Colonic mucosa (tissue), 4 donors: ENCODE measurements at regions not wholly inside any gene's neighbourhood (a gene's known extent, or its start where the extent isn't known, plus 50 kb on each side); places are given as distances from the start of the nearest gene placed in this dataset.
"Not testable (repeated sequence)": the region's sequence is repeated elsewhere in the genome, so short reads cannot be mapped to it uniquely, and the experiment has no call there.

Experiments used
- DNase-seq: peaks from one replicate; pipeline ENCODE4 v3.0.0-alpha.2; 2020
- H3K27ac ChIP-seq: fragments of 200-600 bp; one replicate; pipeline ENCODE4 v1.8.0; 2021
- H3K27me3 ChIP-seq: fragments of 200-600 bp; one replicate; pipeline ENCODE4 v1.8.0; 2021
- H3K36me3 ChIP-seq: fragments of 200-600 bp; one replicate; pipeline ENCODE4 v1.8.0; 2021
- H3K4me1 ChIP-seq: fragments of 200-600 bp; one replicate; pipeline ENCODE4 v1.8.0; 2021; ENCODE audit warnings: mild to moderate bottlenecking
- H3K4me3 ChIP-seq: fragments of 200-600 bp; one replicate; pipeline ENCODE4 v1.8.0; 2021
- H3K9ac ChIP-seq, 2 donors: one replicate each; pipeline ENCODE4 v1.7.0; 2013; ENCODE audit warnings: control low read depth in 2 of 2, low read depth in 2 of 2, low read length in 2 of 2
- H3K9me3 ChIP-seq: fragments of 200-600 bp; one replicate; pipeline ENCODE4 v1.8.0; 2021
- intact Hi-C: fragments of 100-400 bp; cut with DNase I; formaldehyde crosslinking; loops from one replicate; pipeline ENCODE4 v1.14.1; 2022
- TF ChIP-seq, protein P1 (sequence below): fragments of 200-600 bp; IDR thresholded peaks from one replicate; pipeline ENCODE4 v1.8.0; 2022; ENCODE audit warnings: antibody characterized with exemption, mild to moderate bottlenecking
- donor health status: healthy.
- donor health status: DM: no; HTN: no; CAD: no.
- donor health status: DM: no; HTN: no; CAD: no.

DNA sequence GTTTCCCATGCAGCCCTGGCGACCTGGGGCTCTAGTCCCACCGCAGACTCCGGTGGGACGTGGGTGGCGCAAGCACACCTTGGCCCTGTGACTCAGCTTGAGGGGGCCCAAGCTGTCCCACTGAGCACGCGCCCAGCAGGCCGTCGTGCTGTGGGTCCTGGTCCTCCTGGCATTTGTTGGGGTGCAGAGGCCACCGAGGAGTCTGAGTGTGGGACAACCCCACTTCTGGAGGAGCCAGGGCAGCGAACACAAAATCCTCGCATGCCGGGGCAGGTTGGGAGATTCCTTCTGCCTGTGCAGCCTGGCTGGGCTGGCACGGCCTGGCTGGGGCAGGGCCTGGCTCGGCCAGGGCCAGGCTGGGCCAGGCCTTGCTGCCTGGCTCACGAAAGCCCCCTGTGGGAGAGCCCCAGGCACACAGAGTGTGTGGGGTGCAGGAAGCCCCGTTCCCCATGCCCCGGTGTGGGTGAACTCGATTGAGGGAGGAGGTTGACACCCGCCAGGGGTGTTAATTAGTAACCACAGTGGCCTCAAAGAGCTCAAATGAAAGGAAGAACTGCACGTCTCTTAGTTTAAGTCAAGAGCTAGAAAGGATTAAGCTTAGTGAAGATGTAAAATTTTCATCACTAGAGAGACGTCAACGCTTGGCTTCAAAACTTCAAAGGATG is 1808.5 kb upstream of the DEFB115 start:
- Histone ChIP-seq H3K4me1 (no peaks in the 10 kb centered on the region), H3K9ac (no peak overlapping the region), H3K9me3 (no peaks in the 10 kb centered on the region), H3K27ac (no peak overlapping the region), H3K36me3 (no peaks in the 10 kb centered on the region), H3K4me3 (no peak overlapping the region), H3K27me3 (no peaks in the 10 kb centered on the region)
- intact Hi-C loops = no loop called here
- TF ChIP-seq, protein P1, sequence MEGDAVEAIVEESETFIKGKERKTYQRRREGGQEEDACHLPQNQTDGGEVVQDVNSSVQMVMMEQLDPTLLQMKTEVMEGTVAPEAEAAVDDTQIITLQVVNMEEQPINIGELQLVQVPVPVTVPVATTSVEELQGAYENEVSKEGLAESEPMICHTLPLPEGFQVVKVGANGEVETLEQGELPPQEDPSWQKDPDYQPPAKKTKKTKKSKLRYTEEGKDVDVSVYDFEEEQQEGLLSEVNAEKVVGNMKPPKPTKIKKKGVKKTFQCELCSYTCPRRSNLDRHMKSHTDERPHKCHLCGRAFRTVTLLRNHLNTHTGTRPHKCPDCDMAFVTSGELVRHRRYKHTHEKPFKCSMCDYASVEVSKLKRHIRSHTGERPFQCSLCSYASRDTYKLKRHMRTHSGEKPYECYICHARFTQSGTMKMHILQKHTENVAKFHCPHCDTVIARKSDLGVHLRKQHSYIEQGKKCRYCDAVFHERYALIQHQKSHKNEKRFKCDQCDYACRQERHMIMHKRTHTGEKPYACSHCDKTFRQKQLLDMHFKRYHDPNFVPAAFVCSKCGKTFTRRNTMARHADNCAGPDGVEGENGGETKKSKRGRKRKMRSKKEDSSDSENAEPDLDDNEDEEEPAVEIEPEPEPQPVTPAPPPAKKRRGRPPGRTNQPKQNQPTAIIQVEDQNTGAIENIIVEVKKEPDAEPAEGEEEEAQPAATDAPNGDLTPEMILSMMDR = no peak
- DNase-seq = no peak

DNA sequence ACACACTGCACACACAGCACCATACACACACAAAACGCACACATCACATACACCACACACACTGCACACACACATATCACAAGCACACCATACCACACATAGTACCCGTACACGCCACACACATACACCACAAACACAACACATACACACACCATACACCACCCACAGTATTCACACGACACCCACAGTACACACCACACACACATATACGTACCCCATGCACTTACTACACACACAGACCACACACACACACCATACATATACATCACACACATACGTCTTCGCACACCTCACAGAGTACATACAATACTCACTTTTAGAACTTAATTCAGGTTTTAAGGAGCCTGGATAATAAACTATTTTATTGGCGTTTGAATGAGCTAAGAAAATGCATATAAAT is 1805.3 kb upstream of the DEFB115 start:
- no peaks in the 10 kb centered on the region for H3K4me1 ChIP-seq
- no peak for DNase-seq
- TF ChIP-seq, protein P1 = no peak
- no peaks in the 10 kb centered on the region for H3K27me3 ChIP-seq
- intact Hi-C loops = no loop called here
- no peaks in the 10 kb centered on the region for H3K36me3 ChIP-seq
- H3K9me3 ChIP-seq = no peaks in the 10 kb centered on the region
- no peak overlapping the region for H3K27ac ChIP-seq
- no peak overlapping the region for H3K4me3 ChIP-seq
- no peak overlapping the region for H3K9ac ChIP-seq

DNA sequence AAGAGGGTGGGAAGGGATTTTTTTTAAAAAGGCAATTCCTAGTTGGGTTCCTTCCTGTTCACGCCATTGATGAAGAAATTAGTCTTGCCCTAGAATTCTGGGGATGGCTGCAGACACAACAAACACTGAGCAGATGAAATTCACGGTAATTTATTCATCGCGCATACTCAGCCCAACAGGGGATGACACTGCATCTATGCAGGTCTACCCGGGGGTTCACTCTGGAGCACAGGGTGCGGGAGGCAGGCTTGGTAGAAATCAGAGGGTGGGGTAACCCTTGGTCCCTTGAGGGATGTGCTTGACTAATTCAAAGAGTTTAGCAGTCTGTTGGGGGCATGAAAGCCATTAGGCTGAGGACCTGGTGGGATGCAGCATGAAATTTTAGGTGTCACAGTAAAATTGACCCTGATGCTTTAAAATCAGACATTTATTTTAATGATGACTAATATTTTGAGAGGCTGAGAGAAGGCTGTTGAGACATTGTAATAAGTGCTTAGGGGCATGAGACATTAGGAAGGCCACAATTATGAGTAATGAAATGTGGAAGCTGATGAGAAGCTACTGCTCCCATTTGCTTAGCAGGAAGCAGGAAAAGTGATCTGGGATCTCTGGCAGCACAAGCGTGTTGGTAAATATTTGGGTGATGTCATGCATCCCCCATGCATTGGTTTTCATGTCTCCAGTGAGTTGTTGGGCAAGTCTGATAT is 1800.3 kb upstream of the DEFB115 start:
- H3K9me3 ChIP-seq, H3K27ac ChIP-seq, H3K4me1 ChIP-seq, DNase-seq, H3K9ac ChIP-seq, H3K27me3 ChIP-seq, intact Hi-C loops, H3K36me3 ChIP-seq, H3K4me3 ChIP-seq: not testable (repeated sequence)

DNA sequence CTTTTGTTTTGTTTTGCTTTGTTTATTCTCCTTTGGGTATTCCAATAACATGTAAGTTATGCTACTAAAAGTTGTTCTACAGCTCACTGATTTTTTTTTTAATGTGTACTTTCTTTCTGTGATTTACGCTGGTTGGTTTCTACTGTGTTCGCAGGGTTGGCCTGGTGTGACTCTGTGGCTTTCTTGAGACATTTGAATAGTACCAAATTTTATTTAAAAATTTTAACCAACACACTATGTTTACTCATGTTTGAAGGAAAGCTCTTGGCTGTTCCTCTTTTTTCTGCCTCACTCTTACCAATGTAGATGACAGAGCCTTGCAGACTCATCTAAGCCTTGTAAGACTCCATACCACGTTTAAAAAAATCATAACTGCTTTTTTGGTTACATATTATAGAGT is 1784.9 kb upstream of the DEFB115 start:
- intact Hi-C loops = no loop called here
- DNase-seq = no peak
- H3K4me3 ChIP-seq = no peak overlapping the region
- H3K36me3 ChIP-seq = no peaks in the 10 kb centered on the region
- H3K9ac ChIP-seq = no peak overlapping the region
- H3K27me3 ChIP-seq = no peaks in the 10 kb centered on the region
- no peak overlapping the region for H3K27ac ChIP-seq
- H3K4me1 ChIP-seq = no peaks in the 10 kb centered on the region
- H3K9me3 ChIP-seq = no peaks in the 10 kb centered on the region
- TF ChIP-seq, protein P1 = no peak

DNA sequence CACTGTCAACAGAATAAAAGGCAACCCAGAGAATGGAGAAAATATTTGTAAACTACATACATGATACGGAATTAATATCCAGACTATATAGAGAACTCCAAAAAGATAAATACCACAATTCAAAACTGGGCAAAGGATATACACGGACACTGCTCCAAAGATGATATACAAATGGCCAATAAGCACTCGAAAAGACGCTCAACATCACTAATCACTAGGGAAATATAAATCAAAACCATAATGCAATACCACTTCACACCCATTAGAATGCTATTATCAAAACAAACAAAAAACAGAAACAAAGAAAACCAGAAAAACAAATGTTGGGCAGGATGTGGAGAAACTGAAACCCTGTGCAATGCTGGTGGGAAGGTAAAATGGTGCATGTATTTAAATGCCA is 1764.6 kb upstream of the DEFB115 start:
- intact Hi-C loops, H3K9me3 ChIP-seq, H3K27ac ChIP-seq, DNase-seq, H3K27me3 ChIP-seq, H3K4me3 ChIP-seq, H3K36me3 ChIP-seq, H3K4me1 ChIP-seq, H3K9ac ChIP-seq: not testable (repeated sequence)

DNA sequence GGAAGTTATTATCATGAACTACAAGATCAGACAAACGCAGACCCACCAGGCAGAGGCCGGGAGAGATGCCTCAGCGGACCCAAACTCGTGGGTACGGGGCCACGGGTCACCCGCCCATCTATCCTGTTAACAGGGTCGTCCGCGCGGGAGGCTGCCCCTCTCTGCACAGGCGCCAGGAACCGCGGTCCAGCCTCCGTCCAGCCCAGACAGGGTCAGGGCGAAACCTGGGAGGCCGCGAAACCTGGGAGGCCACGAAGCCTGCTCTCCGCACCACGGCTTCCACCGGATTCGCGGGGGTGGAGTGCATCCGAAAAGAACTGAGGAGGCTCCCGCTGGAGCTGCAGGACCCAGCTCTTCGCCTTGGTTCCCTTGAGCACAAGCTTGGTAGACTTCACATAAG is 1760.7 kb upstream of the DEFB115 start:
- DNase-seq, H3K36me3 ChIP-seq, H3K27ac ChIP-seq, intact Hi-C loops, H3K9me3 ChIP-seq, H3K4me1 ChIP-seq, H3K9ac ChIP-seq, H3K27me3 ChIP-seq: not testable (repeated sequence)
- H3K4me3 ChIP-seq = peak overlapping the region; percentile 26

DNA sequence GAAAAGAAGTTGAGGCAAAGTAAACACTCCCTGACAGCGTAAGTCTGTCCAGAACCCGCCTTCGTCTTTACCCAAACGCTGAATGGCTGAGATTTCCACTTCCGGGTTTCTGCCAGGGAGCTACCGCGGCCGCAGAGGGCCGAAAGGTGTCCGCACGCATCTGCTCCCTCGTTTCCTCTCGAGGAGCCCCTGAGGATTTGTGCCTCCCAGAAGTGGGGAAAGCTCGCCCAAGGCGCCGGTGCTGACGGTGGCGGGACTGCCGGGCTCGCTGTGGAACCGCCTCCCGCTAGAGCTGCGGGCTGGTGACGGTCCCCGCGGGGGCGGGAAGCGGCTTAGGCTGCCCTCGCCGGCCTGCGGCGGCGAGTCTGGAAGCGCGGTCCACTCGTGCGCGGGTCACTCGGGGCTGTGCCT is 1760.2 kb upstream of the DEFB115 start:
- H3K27ac ChIP-seq = no peak overlapping the region
- TF ChIP-seq, protein P1 = no peak
- intact Hi-C loops = no loop called here

DNA sequence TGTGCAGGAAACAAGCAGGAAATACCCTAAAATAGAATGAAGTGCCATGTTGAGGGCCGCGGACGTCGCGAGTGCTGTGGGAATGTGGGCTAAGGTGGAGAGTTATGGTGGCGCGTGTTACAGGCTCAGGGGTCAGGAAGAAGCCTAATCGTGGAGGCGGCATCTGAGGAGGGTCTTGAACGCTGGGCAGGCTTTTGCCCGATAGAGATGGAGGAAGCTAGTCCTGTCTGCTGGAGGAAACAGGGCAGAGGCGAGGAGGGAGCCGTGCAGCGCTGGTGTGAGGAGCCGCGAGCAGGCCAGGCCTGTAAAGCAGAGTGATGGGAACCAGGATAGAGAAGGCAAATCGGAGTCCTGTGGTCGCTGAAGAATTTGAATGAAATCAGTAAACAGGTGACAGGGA is 1759.8 kb upstream of the DEFB115 start:
- H3K27ac ChIP-seq = not testable (repeated sequence)

More for the DNA sequence above, 1760.2 kb upstream of the DEFB115 start:
- H3K4me3 ChIP-seq = peak overlapping the region; percentile 26
- H3K36me3 ChIP-seq = no peaks in the 10 kb centered on the region
- H3K9ac ChIP-seq = no peak overlapping the region
- DNase-seq = peak; percentile 40
- H3K9me3 ChIP-seq = no peaks in the 10 kb centered on the region
- no peaks in the 10 kb centered on the region for H3K27me3 ChIP-seq
- H3K4me1 ChIP-seq = no peaks in the 10 kb centered on the region

DNA sequence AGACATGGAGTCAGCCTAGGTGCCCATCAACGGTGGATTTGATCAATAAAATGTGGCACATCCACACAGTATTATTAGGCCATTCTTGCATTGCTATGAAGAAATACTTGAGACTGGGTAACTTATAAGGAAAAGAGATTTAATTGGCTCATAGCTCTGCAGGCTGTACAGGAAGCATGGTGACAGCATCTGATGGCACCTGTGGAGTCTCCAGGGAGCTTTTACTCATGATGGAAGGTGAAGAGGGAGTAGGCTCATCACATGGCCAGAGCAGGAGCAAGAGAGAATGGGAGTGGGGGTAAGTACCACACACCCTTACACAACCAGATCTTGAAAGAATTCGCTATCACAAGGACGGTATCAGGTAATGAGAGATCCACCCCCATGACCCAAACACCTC is 1756.7 kb upstream of the DEFB115 start:
- H3K27ac ChIP-seq, H3K36me3 ChIP-seq, H3K4me3 ChIP-seq, H3K9me3 ChIP-seq, intact Hi-C loops, H3K9ac ChIP-seq, H3K27me3 ChIP-seq, H3K4me1 ChIP-seq, DNase-seq: not testable (repeated sequence)

More for the DNA sequence above, 1759.8 kb upstream of the DEFB115 start:
- H3K9ac ChIP-seq, intact Hi-C loops, H3K36me3 ChIP-seq, H3K4me1 ChIP-seq, H3K27me3 ChIP-seq, H3K9me3 ChIP-seq: not testable (repeated sequence)
- H3K4me3 ChIP-seq = peak overlapping the region; percentile 26
- peak; percentile 25 for DNase-seq

DNA sequence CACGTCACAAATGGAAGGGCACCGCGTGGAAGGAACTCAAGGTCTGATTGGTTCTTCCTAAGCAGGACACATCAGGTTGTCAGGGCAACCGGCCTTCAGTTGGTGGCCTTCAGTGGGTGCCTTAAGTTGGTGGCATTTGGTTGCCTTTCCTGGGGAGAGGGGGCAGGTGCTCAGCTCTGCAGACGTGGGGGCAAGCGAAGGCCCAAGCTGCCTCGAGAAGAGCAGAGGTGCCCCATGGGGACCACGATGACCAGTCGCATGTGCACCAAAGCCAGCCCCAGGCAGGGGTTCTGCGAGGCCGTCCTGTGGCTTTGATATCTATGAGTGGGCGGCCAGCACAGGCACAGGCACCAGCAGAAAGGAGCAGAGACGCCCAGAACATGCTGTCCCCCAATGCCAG is 1742.8 kb upstream of the DEFB115 start:
- H3K4me1 ChIP-seq, H3K27ac ChIP-seq, DNase-seq, H3K36me3 ChIP-seq, intact Hi-C loops, H3K4me3 ChIP-seq, H3K9ac ChIP-seq, H3K27me3 ChIP-seq, H3K9me3 ChIP-seq: not testable (repeated sequence)
